DOHH2 (cell line): ENCODE measurements at regions not wholly inside any gene's neighbourhood (a gene's known extent, or its start where the extent isn't known, plus 50 kb on each side); places are given as distances from the start of the nearest gene placed in this dataset.

ENCODE experiments used
- EZH2phosphoT487 ChIP-seq: fragments of 200-600 bp; sonication (generic); IDR thresholded peaks from 2 replicates; pipeline ENCODE4 v1.6.1; 2017; ENCODE audit warnings: borderline replicate concordance, mild to moderate bottlenecking, antibody characterized with exemption, low read length, moderate library complexity, mixed read lengths
- TF ChIP-seq, protein P1 (sequence below): fragments of 200-600 bp; sonication (generic); IDR thresholded peaks from one replicate; pipeline ENCODE4 v1.5.1; 2014; ENCODE audit warnings: antibody characterized with exemption, mild to moderate bottlenecking, low read depth, low read length; ENCODE audit not compliant: poor library complexity, severe bottlenecking

DNA sequence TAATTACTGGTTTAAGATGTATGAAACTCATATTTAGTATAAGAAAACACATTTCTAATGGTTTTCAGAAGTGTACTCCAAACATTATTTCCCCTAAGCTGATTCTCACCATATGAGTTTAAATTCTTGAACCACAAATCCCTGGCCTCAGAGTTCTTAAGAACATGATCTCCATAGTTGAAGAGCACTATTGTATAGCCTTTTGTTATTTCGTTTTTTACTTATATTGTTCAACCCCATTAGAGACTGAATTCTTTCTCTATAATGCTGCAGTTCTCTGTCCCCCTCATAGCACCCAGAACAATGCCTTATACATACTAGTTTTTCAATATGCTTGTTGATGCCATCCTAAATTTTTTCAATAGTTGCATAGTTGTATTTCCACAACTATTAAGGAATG lies 85.5 kb upstream of the TMEM17 start:
- TF ChIP-seq, protein P1, sequence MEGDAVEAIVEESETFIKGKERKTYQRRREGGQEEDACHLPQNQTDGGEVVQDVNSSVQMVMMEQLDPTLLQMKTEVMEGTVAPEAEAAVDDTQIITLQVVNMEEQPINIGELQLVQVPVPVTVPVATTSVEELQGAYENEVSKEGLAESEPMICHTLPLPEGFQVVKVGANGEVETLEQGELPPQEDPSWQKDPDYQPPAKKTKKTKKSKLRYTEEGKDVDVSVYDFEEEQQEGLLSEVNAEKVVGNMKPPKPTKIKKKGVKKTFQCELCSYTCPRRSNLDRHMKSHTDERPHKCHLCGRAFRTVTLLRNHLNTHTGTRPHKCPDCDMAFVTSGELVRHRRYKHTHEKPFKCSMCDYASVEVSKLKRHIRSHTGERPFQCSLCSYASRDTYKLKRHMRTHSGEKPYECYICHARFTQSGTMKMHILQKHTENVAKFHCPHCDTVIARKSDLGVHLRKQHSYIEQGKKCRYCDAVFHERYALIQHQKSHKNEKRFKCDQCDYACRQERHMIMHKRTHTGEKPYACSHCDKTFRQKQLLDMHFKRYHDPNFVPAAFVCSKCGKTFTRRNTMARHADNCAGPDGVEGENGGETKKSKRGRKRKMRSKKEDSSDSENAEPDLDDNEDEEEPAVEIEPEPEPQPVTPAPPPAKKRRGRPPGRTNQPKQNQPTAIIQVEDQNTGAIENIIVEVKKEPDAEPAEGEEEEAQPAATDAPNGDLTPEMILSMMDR, result no peak
- TF ChIP-seq EZH2phosphoT487, result no peak
